ENCODE measurements at regions not wholly inside any gene's neighbourhood (a gene's known extent, or its start where the extent isn't known, plus 50 kb on each side); places are given as distances from the start of the nearest gene placed in this dataset.

DNA sequence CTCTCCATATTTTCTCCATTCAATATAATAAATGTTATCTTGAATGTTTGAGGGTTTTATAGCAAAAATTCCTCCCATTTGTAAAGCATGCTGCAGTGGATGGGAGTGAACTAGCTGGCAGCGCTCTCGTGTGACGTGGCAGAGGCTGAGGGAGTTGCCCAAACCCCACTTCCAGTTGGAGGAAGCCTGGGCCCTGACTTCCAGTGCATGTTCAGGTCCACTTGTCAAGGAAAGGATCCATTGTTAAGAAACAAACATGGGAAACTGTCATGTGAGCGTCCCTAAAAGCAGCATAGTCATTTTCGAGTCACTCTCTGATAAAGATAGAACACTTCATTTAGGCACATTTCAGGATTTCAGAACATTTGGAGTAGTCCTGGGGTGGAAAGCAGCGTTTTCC is 116.6 kb downstream of the SLC25A47 start:
- TF ChIP-seq, protein P1, sequence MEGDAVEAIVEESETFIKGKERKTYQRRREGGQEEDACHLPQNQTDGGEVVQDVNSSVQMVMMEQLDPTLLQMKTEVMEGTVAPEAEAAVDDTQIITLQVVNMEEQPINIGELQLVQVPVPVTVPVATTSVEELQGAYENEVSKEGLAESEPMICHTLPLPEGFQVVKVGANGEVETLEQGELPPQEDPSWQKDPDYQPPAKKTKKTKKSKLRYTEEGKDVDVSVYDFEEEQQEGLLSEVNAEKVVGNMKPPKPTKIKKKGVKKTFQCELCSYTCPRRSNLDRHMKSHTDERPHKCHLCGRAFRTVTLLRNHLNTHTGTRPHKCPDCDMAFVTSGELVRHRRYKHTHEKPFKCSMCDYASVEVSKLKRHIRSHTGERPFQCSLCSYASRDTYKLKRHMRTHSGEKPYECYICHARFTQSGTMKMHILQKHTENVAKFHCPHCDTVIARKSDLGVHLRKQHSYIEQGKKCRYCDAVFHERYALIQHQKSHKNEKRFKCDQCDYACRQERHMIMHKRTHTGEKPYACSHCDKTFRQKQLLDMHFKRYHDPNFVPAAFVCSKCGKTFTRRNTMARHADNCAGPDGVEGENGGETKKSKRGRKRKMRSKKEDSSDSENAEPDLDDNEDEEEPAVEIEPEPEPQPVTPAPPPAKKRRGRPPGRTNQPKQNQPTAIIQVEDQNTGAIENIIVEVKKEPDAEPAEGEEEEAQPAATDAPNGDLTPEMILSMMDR (conservative IDR thresholded peaks at IDR 0.05 in 1 of 2, IDR thresholded peaks at IDR 0.05 in 1 of 2; ENCODE audit: low read depth in 1 of 2, low read length in 2 of 2): no peak
- no peak for TF ChIP-seq EZH2 (IDR thresholded peaks at IDR 0.05; ENCODE audit: low read length, missing control alignments)

Measured in fibroblast of lung (primary cell).